ENCODE measurements at regions not wholly inside any gene's neighbourhood (a gene's known extent, or its start where the extent isn't known, plus 50 kb on each side); places are given as distances from the start of the nearest gene placed in this dataset.
"Not testable (repeated sequence)": the region's sequence is repeated elsewhere in the genome, so short reads cannot be mapped to it uniquely, and the experiment has no call there.

DNA sequence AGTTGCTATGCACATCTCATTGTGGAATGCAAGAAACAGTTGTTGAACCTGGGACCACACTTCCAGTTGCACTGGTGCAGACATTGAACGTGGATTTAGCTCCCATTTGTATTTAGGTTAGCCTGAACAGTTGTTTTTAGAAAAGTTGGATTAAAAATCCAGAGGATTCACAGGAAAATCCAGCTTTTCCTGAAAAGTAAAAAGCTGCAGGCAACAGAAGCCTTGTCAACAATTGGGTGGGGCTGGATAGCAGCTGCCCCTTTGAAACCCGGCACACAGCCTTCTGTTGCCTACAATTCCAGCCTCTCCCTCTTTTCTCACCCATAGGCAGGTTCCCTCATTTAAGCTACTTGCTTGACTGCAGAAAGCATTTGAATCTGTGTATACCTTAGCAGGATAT, 165.3 kb upstream of the TBL1XR1 start:
- Histone ChIP-seq H3K27me3 (no peaks in the 10 kb centered on the region), H3K27ac (no peak overlapping the region), H3K36me3 (replicated peaks in 1 of 2) (no peaks in the 10 kb centered on the region), H3K4me3 (no peak overlapping the region), H3K9me3 (replicated peaks in 1 of 3) (no peaks in the 10 kb centered on the region), H3K4me1 (replicated peaks in 1 of 2) (peaks cover 25 to 29% of the 10 kb centered on the region in 2 donors)
- TF ChIP-seq, protein P1, sequence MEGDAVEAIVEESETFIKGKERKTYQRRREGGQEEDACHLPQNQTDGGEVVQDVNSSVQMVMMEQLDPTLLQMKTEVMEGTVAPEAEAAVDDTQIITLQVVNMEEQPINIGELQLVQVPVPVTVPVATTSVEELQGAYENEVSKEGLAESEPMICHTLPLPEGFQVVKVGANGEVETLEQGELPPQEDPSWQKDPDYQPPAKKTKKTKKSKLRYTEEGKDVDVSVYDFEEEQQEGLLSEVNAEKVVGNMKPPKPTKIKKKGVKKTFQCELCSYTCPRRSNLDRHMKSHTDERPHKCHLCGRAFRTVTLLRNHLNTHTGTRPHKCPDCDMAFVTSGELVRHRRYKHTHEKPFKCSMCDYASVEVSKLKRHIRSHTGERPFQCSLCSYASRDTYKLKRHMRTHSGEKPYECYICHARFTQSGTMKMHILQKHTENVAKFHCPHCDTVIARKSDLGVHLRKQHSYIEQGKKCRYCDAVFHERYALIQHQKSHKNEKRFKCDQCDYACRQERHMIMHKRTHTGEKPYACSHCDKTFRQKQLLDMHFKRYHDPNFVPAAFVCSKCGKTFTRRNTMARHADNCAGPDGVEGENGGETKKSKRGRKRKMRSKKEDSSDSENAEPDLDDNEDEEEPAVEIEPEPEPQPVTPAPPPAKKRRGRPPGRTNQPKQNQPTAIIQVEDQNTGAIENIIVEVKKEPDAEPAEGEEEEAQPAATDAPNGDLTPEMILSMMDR (IDR thresholded peaks at IDR 0.05): no peak
- TF ChIP-seq POLR2A (IDR thresholded peaks at IDR 0.05): no peak
- DNase-seq: no peak
- intact Hi-C loops (cut with DNase I): no loop called here
- WGBS, 4 donors: 70 to 88% (median 85%) methylated on average over 2 of the region's 2 CpGs

DNA sequence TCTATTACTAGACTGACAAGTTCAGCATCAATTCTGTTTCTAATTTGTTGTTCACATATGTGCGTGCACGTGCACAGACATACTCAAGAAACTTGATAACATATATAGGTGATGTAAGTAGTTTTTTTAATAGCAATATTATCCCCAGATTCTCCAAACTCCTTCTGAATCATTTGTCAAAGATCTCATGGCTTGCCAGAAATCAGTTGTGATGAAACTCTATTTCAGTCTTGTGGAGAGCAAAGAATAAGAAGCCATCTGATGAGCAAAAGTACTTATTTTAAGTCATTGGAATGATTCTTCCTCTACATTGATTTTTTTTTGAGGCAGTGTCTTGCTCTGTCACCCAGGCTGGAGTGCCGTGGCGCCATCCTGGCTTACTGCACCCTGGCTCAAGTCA, 167.0 kb upstream of the TBL1XR1 start:
- Histone ChIP-seq H3K36me3 (replicated peaks in 1 of 2) (no peaks in the 10 kb centered on the region), H3K4me3 (no peak overlapping the region), H3K4me1 (replicated peaks in 1 of 2) (peaks cover 10 to 12% of the 10 kb centered on the region in 2 donors), H3K9me3 (replicated peaks in 1 of 3) (no peaks in the 10 kb centered on the region), H3K27ac (no peak overlapping the region), H3K27me3 (no peaks in the 10 kb centered on the region)
- no peak for DNase-seq
- WGBS, 4 donors: 91 to 97% (median 96%) methylated on average over 4 of the region's 4 CpGs
- TF ChIP-seq POLR2A (IDR thresholded peaks at IDR 0.05): no peak
- TF ChIP-seq, protein P1 (IDR thresholded peaks at IDR 0.05): no peak
- intact Hi-C loops (cut with DNase I): no loop called here

DNA sequence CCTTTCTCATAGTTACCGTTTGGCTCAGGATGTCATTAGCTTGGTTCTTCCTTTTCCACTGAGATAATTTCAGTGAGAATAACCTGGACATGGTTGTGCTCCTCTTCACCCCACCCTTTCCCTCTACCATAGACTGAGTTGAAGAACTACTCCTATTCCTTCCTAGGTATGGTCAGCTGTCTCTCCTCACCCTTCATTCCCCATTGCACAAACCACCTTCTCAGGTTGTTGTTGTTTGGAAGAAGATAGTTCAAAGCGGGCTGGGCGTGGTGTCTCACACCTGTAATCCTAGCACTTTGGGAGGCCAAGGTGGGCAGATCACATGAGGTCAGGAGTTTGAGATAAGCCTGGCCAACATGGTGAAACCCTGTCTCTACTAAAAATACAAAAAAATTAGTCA, 168.0 kb upstream of the TBL1XR1 start:
- DNase-seq; H3K27ac ChIP-seq; H3K9me3 ChIP-seq (replicated peaks in 1 of 3); H3K4me1 ChIP-seq (replicated peaks in 1 of 2); intact Hi-C loops (cut with DNase I); H3K4me3 ChIP-seq; H3K36me3 ChIP-seq (replicated peaks in 1 of 2); H3K27me3 ChIP-seq: not testable (repeated sequence)
- 92 to 98% (median 96%) methylated on average over 3 of the region's 3 CpGs for WGBS, 4 donors

DNA sequence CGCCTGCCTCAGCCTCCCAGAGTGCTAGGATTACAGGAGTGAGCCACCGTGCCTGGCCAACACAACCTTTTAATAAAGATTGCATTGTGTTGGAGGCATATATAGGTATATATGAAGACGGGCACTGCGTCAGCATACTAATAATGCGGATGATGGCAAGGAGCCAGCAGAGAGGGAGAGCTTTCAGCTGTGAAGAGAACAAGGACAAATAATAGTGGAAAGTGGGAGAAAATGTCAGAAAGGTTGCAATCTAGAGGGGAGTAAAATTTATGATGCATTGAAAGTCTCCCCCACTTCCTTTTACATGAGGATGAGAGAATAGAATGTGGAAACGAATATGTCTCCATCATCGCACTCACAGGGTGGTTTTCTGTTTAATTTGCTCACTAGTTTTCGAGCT, 170.5 kb upstream of the TBL1XR1 start:
- no peaks in the 10 kb centered on the region for H3K9me3 ChIP-seq (replicated peaks in 1 of 3)
- 86 to 94% (median 87%) methylated on average over 8 of the region's 8 CpGs for WGBS, 4 donors
- no peaks in the 10 kb centered on the region for H3K4me1 ChIP-seq (replicated peaks in 1 of 2)
- intact Hi-C loops (cut with DNase I): no loop called here
- DNase-seq: no peak
- no peak overlapping the region for H3K4me3 ChIP-seq
- TF ChIP-seq, protein P1 (IDR thresholded peaks at IDR 0.05): no peak
- TF ChIP-seq POLR2A (IDR thresholded peaks at IDR 0.05): no peak
- H3K36me3 ChIP-seq (replicated peaks in 1 of 2): no peaks in the 10 kb centered on the region
- H3K27me3 ChIP-seq: no peaks in the 10 kb centered on the region
- no peak overlapping the region for H3K27ac ChIP-seq

DNA sequence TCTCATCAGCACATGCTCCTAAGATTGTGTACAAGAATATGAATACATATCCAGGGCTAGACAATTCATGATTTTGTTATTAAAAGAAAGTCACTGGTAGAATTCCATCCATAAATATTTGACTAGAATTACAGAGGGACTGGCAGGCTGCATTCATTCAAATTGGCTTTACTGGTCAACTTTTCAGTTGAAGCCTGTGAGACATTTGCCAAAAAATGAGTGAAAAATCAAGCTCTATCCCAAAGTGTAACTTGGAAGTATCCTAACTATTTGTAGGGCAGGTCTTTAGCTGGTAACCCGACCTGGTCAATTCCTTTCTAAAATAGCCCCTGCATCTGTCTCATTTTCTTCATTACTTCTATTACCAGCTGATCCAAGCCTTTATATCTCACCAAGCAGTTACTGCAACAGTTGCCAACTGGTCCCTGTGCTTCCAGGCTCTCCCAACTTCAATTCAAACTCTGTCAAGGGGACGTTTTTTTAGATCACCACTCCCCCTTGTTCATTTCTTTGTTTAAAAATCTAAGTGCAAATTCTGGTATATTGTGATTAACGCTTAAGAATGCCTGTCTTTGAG, 173.1 kb upstream of the TBL1XR1 start:
- no peaks in the 10 kb centered on the region for H3K27me3 ChIP-seq
- H3K4me3 ChIP-seq: no peak overlapping the region
- H3K4me1 ChIP-seq (replicated peaks in 1 of 2): no peaks in the 10 kb centered on the region
- H3K27ac ChIP-seq: no peak overlapping the region
- TF ChIP-seq, protein P1 (IDR thresholded peaks at IDR 0.05): no peak
- DNase-seq: no peak
- no peaks in the 10 kb centered on the region for H3K9me3 ChIP-seq (replicated peaks in 1 of 3)
- 64 to 92% (median 89%) methylated on average over 3 of the region's 3 CpGs for WGBS, 4 donors
- no peaks in the 10 kb centered on the region for H3K36me3 ChIP-seq (replicated peaks in 1 of 2)
- intact Hi-C loops (cut with DNase I): no loop called here

Data from adrenal gland (tissue), 9 donors.